MM.1S (cell line): ENCODE measurements at regions not wholly inside any gene's neighbourhood (a gene's known extent, or its start where the extent isn't known, plus 50 kb on each side); places are given as distances from the start of the nearest gene placed in this dataset.
"Not testable (repeated sequence)": the region's sequence is repeated elsewhere in the genome, so short reads cannot be mapped to it uniquely, and the experiment has no call there.

Experiments
- DNase-seq: peaks from one replicate; pipeline ENCODE4 v3.0.0-alpha.2; 2015
- H2AFZ ChIP-seq: fragments of 300-600 bp; sonication (generic); 2 replicates; pipeline ENCODE4 v1.6.0; 2016; ENCODE audit warnings: antibody characterized with exemption, low read length
- H3F3A ChIP-seq: fragments of 300-600 bp; sonication (generic); 2 replicates; pipeline ENCODE4 v1.6.1; 2016; ENCODE audit warnings: mild to moderate bottlenecking, antibody characterized with exemption, low read length, moderate library complexity, mixed read lengths; ENCODE audit not compliant: insufficient read depth
- H3K27ac ChIP-seq: fragments of 300-600 bp; sonication (generic); 2 replicates; pipeline ENCODE4 v1.5.1; 2016; ENCODE audit warnings: mild to moderate bottlenecking, low read length
- H3K27me3 ChIP-seq: fragments of 300-600 bp; sonication (generic); replicated peaks from 2 replicates; pipeline ENCODE4 v1.6.0; 2016; ENCODE audit warnings: low read length; ENCODE audit not compliant: insufficient read depth
- H3K36me3 ChIP-seq: fragments of 300-600 bp; sonication (generic); replicated peaks from 2 replicates; pipeline ENCODE4 v1.6.1; 2016; ENCODE audit warnings: mild to moderate bottlenecking, low read length, mixed read lengths; ENCODE audit not compliant: insufficient read depth
- H3K4me1 ChIP-seq: fragments of 300-600 bp; sonication (generic); 2 replicates; pipeline ENCODE4 v1.6.1; 2016; ENCODE audit warnings: low read length, mixed read lengths
- H3K4me2 ChIP-seq: fragments of 300-600 bp; sonication (generic); 2 replicates; pipeline ENCODE4 v1.6.0; 2016; ENCODE audit warnings: low read depth, low read length
- H3K4me3 ChIP-seq: fragments of 300-600 bp; sonication (generic); 2 replicates; pipeline ENCODE4 v1.5.1; 2016; ENCODE audit warnings: low read length, mixed read lengths
- H3K79me2 ChIP-seq: fragments of 300-600 bp; sonication (generic); 2 replicates; pipeline ENCODE4 v1.6.1; 2016; ENCODE audit warnings: mixed run types, low read length, mixed read lengths
- H3K9ac ChIP-seq: fragments of 300-600 bp; sonication (generic); 2 replicates; pipeline ENCODE4 v1.6.1; 2016; ENCODE audit warnings: low read length, mixed read lengths
- H3K9me2 ChIP-seq: fragments of 300-600 bp; sonication (generic); replicated peaks from 2 replicates; pipeline ENCODE4 v1.6.1; 2016; ENCODE audit warnings: mild to moderate bottlenecking, low read length, mixed read lengths; ENCODE audit not compliant: insufficient read depth
- H3K9me3 ChIP-seq: fragments of 300-600 bp; sonication (generic); replicated peaks from 2 replicates; pipeline ENCODE4 v1.6.1; 2016; ENCODE audit warnings: mild to moderate bottlenecking, low read length, mixed read lengths; ENCODE audit not compliant: insufficient read depth
- H4K20me1 ChIP-seq: fragments of 300-600 bp; sonication (generic); 2 replicates; pipeline ENCODE4 v1.6.1; 2016; ENCODE audit warnings: mild to moderate bottlenecking, low read length, moderate library complexity, mixed read lengths; ENCODE audit not compliant: insufficient read depth
- CTCF ChIP-seq: fragments of 300-600 bp; sonication (generic); IDR thresholded peaks from 2 replicates; pipeline ENCODE4 v1.5.1; 2016; ENCODE audit warnings: antibody characterized with exemption, low read length, mixed read lengths
- EZH2 ChIP-seq: fragments of 300-600 bp; sonication (generic); optimal IDR thresholded peaks from 2 replicates; pipeline ENCODE3; 2017; ENCODE audit warnings: low read depth, mild to moderate bottlenecking, antibody characterized with exemption, low read length, mixed read lengths
- EZH2phosphoT487 ChIP-seq: fragments of 300-600 bp; sonication (generic); IDR thresholded peaks from 2 replicates; pipeline ENCODE4 v1.6.1; 2018; ENCODE audit warnings: antibody characterized with exemption, low read length

GRCh38 chr2:77768508-77768907 lies 246.3 kb upstream of the LRRTM4 start:
- no peaks in the 10 kb centered on the region for H4K20me1 ChIP-seq
- H3K9ac ChIP-seq, result no peak overlapping the region
- no peaks in the 10 kb centered on the region for H3K9me3 ChIP-seq
- no peaks in the 10 kb centered on the region for H3K27me3 ChIP-seq
- DNase-seq, result no peak
- H3K79me2 ChIP-seq, result no peaks in the 10 kb centered on the region
- H3K4me1 ChIP-seq, result no peaks in the 10 kb centered on the region
- no peaks in the 10 kb centered on the region for H3K9me2 ChIP-seq
- TF ChIP-seq EZH2phosphoT487 (no peak), EZH2 (no peak), CTCF (no peak)
- no peak overlapping the region for H2AFZ ChIP-seq
- no peak overlapping the region for H3K27ac ChIP-seq
- no peaks in the 10 kb centered on the region for H3K36me3 ChIP-seq
- H3F3A ChIP-seq, result no peaks in the 10 kb centered on the region
- no peak overlapping the region for H3K4me3 ChIP-seq
- H3K4me2 ChIP-seq, result no peak overlapping the region

- Histone ChIP-seq H3F3A (no peaks in the 10 kb centered on the region), H3K9me3 (no peaks in the 10 kb centered on the region), H3K27me3 (no peaks in the 10 kb centered on the region), H3K4me1 (no peaks in the 10 kb centered on the region), H3K79me2 (no peaks in the 10 kb centered on the region), H2AFZ (no peak overlapping the region), H3K4me2 (no peak overlapping the region), H3K9ac (no peak overlapping the region), H3K9me2 (no peaks in the 10 kb centered on the region; the same call in 1 of the 2 replicates), H3K27ac (no peak overlapping the region), H3K4me3 (no peak overlapping the region), H4K20me1 (no peaks in the 10 kb centered on the region), H3K36me3 (no peaks in the 10 kb centered on the region)
- TF ChIP-seq EZH2, result no peak
- no peak for TF ChIP-seq EZH2phosphoT487
- TF ChIP-seq CTCF, result no peak
- DNase-seq, result no peak
Observed at GRCh38 chr2:77778917-77779316, 256.7 kb upstream of the LRRTM4 start.

GRCh38 chr2:77793500-77793899 lies 271.3 kb upstream of the LRRTM4 start:
- H3K9ac ChIP-seq, H3K4me2 ChIP-seq, H3K27ac ChIP-seq, DNase-seq, H3F3A ChIP-seq, H4K20me1 ChIP-seq, H3K79me2 ChIP-seq, H2AFZ ChIP-seq, H3K27me3 ChIP-seq, H3K4me3 ChIP-seq, H3K9me2 ChIP-seq, H3K9me3 ChIP-seq, H3K36me3 ChIP-seq, H3K4me1 ChIP-seq: not testable (repeated sequence)

- no peak overlapping the region for H3K4me2 ChIP-seq
- H3K27me3 ChIP-seq, result no peaks in the 10 kb centered on the region
- no peaks in the 10 kb centered on the region for H3K4me1 ChIP-seq
- TF ChIP-seq EZH2phosphoT487 (no peak), CTCF (no peak), EZH2 (no peak)
- no peaks in the 10 kb centered on the region for H3K9me3 ChIP-seq
- no peak overlapping the region for H3K9ac ChIP-seq
- H3F3A ChIP-seq, result no peaks in the 10 kb centered on the region
- no peak for DNase-seq
- H2AFZ ChIP-seq, result no peak overlapping the region
- no peak overlapping the region for H3K27ac ChIP-seq
- H3K4me3 ChIP-seq, result no peak overlapping the region
- no peaks in the 10 kb centered on the region for H3K9me2 ChIP-seq
- H4K20me1 ChIP-seq, result no peaks in the 10 kb centered on the region
- no peaks in the 10 kb centered on the region for H3K79me2 ChIP-seq
- H3K36me3 ChIP-seq, result no peaks in the 10 kb centered on the region
Observed at GRCh38 chr2:77796397-77796796, 274.2 kb upstream of the LRRTM4 start.
